C4-2B (cell line): ENCODE measurements at regions not wholly inside any gene's neighbourhood (a gene's known extent, or its start where the extent isn't known, plus 50 kb on each side); places are given as distances from the start of the nearest gene placed in this dataset.

Source experiments
- ZFX ChIP-seq: fragments of 450-650 bp; IDR thresholded peaks from 2 replicates; pipeline ENCODE4 v1.6.1; 2017
- TF ChIP-seq, protein P1 (sequence below): fragments of 450-650 bp; conservative IDR thresholded peaks from 2 replicates; pipeline ENCODE4 v1.5.1; 2017; ENCODE audit warnings: mild to moderate bottlenecking

GRCh38 chr5:29015523-29015922 lies 1977.1 kb upstream of the CDH9 start:
- TF ChIP-seq, protein P1, sequence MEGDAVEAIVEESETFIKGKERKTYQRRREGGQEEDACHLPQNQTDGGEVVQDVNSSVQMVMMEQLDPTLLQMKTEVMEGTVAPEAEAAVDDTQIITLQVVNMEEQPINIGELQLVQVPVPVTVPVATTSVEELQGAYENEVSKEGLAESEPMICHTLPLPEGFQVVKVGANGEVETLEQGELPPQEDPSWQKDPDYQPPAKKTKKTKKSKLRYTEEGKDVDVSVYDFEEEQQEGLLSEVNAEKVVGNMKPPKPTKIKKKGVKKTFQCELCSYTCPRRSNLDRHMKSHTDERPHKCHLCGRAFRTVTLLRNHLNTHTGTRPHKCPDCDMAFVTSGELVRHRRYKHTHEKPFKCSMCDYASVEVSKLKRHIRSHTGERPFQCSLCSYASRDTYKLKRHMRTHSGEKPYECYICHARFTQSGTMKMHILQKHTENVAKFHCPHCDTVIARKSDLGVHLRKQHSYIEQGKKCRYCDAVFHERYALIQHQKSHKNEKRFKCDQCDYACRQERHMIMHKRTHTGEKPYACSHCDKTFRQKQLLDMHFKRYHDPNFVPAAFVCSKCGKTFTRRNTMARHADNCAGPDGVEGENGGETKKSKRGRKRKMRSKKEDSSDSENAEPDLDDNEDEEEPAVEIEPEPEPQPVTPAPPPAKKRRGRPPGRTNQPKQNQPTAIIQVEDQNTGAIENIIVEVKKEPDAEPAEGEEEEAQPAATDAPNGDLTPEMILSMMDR = no peak
- TF ChIP-seq ZFX = no peak
